GM12892 (cell line): ENCODE measurements at regions not wholly inside any gene's neighbourhood (a gene's known extent, or its start where the extent isn't known, plus 50 kb on each side); places are given as distances from the start of the nearest gene placed in this dataset.

Experiments used
- DNase-seq: peaks from one replicate; pipeline ENCODE4 v3.0.0; 2011; ENCODE audit not compliant: insufficient read length
- FAIRE-seq: peaks from 2 replicates; lab custom pipeline; 2011; peaks lifted over from hg19 to GRCh38; lab: Jason Lieb, UNC
- POLR2A ChIP-seq: IDR thresholded peaks from 2 replicates; pipeline ENCODE4 v1.6.1; 2011; ENCODE audit warnings: low read depth, low read length, control low read depth
- POLR2AphosphoS5 ChIP-seq: IDR thresholded peaks from 2 replicates; pipeline ENCODE4 v1.6.1; 2011; ENCODE audit warnings: low read depth, low read length, control low read depth
- TAF1 ChIP-seq: IDR thresholded peaks from 2 replicates; pipeline ENCODE4 v1.6.1; 2011; ENCODE audit warnings: low read depth, mild to moderate bottlenecking, control low read depth, low read length, borderline replicate concordance

GRCh38 chr1:4108331-4108730, 208.3 kb upstream of the C1orf174 start:
- no peak for FAIRE-seq
- no peak for TF ChIP-seq POLR2AphosphoS5

GRCh38 chr1:4108758-4109627, 208.9 kb upstream of the C1orf174 start:
- DNase-seq (no peak), FAIRE-seq (no peak)
- TF ChIP-seq POLR2AphosphoS5 (no peak), TAF1 (no peak), POLR2A (no peak)

More at GRCh38 chr1:4108331-4108730, 208.3 kb upstream of the C1orf174 start:
- no peak for DNase-seq

DNA sequence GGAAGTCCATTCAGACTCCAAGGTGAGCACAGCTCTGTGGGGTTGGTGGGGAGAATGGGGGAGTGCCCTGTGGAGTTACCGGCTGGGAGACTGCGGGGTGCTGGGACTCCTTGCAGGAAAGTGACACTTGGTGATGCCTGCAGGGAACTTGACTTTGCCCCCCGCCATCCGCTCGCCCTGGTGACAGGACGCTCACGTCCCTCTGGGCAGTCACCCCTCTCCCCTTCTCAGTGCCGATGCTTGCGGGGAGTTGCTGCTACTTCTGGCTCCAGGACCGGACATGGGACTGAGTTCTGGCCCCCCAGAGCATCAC, 209.5 kb upstream of the C1orf174 start:
- DNase-seq = no peak
- FAIRE-seq = no peak

DNA sequence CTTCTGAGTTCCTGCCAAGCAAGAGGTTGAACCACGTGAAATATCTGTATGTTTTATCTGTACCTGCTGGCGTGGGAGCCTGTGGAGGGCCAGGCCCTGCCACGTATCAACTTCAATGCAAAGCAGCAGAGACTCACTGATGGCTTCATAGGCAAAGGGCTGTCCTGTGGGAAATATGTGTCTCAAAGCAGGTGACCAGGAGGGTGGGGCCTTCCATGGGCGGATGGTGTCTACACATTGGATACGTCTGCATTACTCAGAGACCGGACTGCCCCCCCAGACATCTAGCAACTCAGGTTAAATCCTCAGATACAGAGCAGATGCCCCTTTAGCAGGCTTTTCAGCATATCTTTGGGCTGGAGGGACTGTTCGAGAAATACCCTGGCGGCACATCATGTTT, 210.8 kb upstream of the C1orf174 start:
- TF ChIP-seq TAF1 (no peak), POLR2A (no peak), POLR2AphosphoS5 (no peak)
- DNase-seq = no peak
- FAIRE-seq = no peak

More for the DNA sequence above, 209.5 kb upstream of the C1orf174 start:
- no peak for TF ChIP-seq POLR2A
- no peak for TF ChIP-seq TAF1
- no peak for TF ChIP-seq POLR2AphosphoS5

DNA sequence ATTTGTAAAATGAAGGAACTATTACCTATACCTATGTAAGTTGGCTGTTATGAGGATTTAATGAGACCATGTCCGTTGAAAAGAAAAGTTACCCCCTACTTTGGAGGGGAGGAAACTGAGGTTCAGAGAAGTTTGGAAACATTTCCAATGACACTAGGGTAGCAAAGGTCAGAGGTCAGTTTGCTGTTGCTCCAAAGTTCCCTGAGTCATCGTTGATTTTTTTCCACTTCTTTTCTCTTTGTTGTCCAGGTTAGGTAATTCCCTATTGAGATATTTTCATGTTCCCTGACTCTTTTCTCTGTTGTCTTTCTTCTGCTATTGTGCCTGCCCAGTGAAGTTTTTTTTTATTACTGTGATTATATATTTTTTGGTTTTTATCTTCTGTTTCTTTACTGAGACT, 213.8 kb upstream of the C1orf174 start:
- FAIRE-seq (no peak), DNase-seq (no peak)
- TF ChIP-seq POLR2A = no peak
- TF ChIP-seq TAF1 = no peak
- no peak for TF ChIP-seq POLR2AphosphoS5

DNA sequence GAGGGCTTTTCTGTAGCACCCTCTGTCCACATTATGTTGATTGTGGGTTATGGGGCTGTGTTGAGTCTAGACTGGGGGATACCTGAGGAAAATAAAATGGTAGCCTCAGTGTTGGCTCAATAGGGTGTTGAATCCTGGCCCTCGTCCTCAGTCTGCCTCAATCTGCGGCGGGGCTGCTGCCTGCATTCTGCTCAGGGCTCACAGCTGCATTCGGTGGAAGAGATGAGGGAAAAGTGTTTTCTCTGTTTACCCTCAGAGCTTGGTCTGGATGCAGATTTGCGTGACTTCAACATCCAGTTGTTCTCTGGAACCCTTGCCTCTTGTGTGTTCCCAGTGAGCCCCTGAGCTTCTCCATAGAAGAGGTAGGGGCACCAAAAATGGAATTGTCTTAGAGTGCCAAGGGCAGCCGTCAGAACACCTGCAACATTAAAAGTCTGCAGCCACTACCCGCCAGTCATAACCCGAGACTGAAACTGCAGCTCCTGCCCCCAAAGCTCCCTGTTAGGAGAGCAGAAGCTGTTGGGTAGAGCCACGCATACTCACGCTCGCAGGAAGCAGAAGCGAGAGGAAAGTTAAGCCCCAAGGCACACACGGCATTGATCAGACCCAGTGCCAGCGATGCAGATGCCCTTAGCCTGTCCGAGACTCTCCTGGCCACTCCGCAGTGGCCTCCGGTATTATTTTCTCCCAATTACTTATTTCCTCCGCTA, 215.3 kb upstream of the C1orf174 start:
- DNase-seq (no peak), FAIRE-seq (no peak)
- TF ChIP-seq TAF1 (no peak), POLR2AphosphoS5 (no peak), POLR2A (no peak)

GRCh38 chr1:4117196-4117595, 217.1 kb upstream of the C1orf174 start:
- DNase-seq (no peak), FAIRE-seq (no peak)
- TF ChIP-seq POLR2A (no peak), POLR2AphosphoS5 (no peak), TAF1 (no peak)

GRCh38 chr1:4118746-4119515, 218.9 kb upstream of the C1orf174 start:
- no peak for TF ChIP-seq POLR2A
- TF ChIP-seq POLR2AphosphoS5 = no peak
- TF ChIP-seq TAF1 = no peak
- FAIRE-seq (no peak), DNase-seq (no peak)

GRCh38 chr1:4119516-4120220, 219.6 kb upstream of the C1orf174 start:
- FAIRE-seq (no peak), DNase-seq (no peak)
- no peak for TF ChIP-seq TAF1
- no peak for TF ChIP-seq POLR2AphosphoS5
- TF ChIP-seq POLR2A = no peak

- DNase-seq (no peak), FAIRE-seq (no peak)
- TF ChIP-seq POLR2AphosphoS5 = no peak
- no peak for TF ChIP-seq POLR2A
- TF ChIP-seq TAF1 = no peak
These were observed 220.7 kb upstream of the C1orf174 start for GRCh38 chr1:4120557-4121292.
